Body of pancreas (tissue), 4 donors: ENCODE measurements at regions not wholly inside any gene's neighbourhood (a gene's known extent, or its start where the extent isn't known, plus 50 kb on each side); places are given as distances from the start of the nearest gene placed in this dataset.

ENCODE experiments used
- CTCF ChIP-seq, 7 experiments: fragments of 450-650 bp in 4 of 7; fragments of 200-600 bp in 3 of 7; sonication (generic) in 3 of 7; IDR thresholded peaks; one replicate each; pipeline ENCODE4 v1.5.1; 2016 to 2019; ENCODE audit warnings: antibody characterized with exemption in 7 of 7
- POLR2A ChIP-seq, 3 donors: fragments of 450-650 bp; IDR thresholded peaks; one replicate each; pipeline ENCODE4 v1.6.1; 2016; ENCODE audit warnings: antibody characterized with exemption in 3 of 3, mild to moderate bottlenecking in 2 of 3

- TF ChIP-seq CTCF (IDR thresholded peaks at IDR 0.05) (no peak), POLR2A (IDR thresholded peaks at IDR 0.05) (no peak)
Observed at GRCh38 chr3:7982126-7982525, 519.5 kb upstream of the LMCD1 start.
